ENCODE measurements at regions not wholly inside any gene's neighbourhood (a gene's known extent, or its start where the extent isn't known, plus 50 kb on each side); places are given as distances from the start of the nearest gene placed in this dataset.
"Not testable (repeated sequence)": the region's sequence is repeated elsewhere in the genome, so short reads cannot be mapped to it uniquely, and the experiment has no call there.

- TF ChIP-seq CTCF (IDR thresholded peaks at IDR 0.05 in 2 of 3, conservative IDR thresholded peaks at IDR 0.05 in 1 of 3; ENCODE audit: control insufficient read depth in 2 of 3, extremely low read depth in 1 of 3, insufficient read depth in 1 of 3, low read depth in 3 of 3, low read length in 3 of 3); POLR2A (IDR thresholded peaks at IDR 0.05; ENCODE audit: low read depth, low read length); RCOR1 (conservative IDR thresholded peaks at IDR 0.05; ENCODE audit: low read depth, low read length); FOXK2 (IDR thresholded peaks at IDR 0.05); SMAD1 (IDR thresholded peaks at IDR 0.05; ENCODE audit: low read depth, partially characterized antibody); LARP7 (IDR thresholded peaks at IDR 0.05); YY1 (IDR thresholded peaks at IDR 0.05; ENCODE audit: low read depth, low read length); POLR2AphosphoS5 (IDR thresholded peaks at IDR 0.05; ENCODE audit: low read length); JUNB (IDR thresholded peaks at IDR 0.05); RFX5 (IDR thresholded peaks at IDR 0.05; ENCODE audit: low read depth, low read length): not testable (repeated sequence)
- TF ChIP-seq, protein P1, sequence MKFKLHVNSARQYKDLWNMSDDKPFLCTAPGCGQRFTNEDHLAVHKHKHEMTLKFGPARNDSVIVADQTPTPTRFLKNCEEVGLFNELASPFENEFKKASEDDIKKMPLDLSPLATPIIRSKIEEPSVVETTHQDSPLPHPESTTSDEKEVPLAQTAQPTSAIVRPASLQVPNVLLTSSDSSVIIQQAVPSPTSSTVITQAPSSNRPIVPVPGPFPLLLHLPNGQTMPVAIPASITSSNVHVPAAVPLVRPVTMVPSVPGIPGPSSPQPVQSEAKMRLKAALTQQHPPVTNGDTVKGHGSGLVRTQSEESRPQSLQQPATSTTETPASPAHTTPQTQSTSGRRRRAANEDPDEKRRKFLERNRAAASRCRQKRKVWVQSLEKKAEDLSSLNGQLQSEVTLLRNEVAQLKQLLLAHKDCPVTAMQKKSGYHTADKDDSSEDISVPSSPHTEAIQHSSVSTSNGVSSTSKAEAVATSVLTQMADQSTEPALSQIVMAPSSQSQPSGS (IDR thresholded peaks at IDR 0.05; ENCODE audit: low read length) = not testable (repeated sequence)
- TF ChIP-seq, protein P2, sequence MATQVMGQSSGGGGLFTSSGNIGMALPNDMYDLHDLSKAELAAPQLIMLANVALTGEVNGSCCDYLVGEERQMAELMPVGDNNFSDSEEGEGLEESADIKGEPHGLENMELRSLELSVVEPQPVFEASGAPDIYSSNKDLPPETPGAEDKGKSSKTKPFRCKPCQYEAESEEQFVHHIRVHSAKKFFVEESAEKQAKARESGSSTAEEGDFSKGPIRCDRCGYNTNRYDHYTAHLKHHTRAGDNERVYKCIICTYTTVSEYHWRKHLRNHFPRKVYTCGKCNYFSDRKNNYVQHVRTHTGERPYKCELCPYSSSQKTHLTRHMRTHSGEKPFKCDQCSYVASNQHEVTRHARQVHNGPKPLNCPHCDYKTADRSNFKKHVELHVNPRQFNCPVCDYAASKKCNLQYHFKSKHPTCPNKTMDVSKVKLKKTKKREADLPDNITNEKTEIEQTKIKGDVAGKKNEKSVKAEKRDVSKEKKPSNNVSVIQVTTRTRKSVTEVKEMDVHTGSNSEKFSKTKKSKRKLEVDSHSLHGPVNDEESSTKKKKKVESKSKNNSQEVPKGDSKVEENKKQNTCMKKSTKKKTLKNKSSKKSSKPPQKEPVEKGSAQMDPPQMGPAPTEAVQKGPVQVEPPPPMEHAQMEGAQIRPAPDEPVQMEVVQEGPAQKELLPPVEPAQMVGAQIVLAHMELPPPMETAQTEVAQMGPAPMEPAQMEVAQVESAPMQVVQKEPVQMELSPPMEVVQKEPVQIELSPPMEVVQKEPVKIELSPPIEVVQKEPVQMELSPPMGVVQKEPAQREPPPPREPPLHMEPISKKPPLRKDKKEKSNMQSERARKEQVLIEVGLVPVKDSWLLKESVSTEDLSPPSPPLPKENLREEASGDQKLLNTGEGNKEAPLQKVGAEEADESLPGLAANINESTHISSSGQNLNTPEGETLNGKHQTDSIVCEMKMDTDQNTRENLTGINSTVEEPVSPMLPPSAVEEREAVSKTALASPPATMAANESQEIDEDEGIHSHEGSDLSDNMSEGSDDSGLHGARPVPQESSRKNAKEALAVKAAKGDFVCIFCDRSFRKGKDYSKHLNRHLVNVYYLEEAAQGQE (IDR thresholded peaks at IDR 0.05; ENCODE audit: low read depth, low read length) = not testable (repeated sequence)
Observed at GRCh38 chr1:83455753-83456152, 543.2 kb downstream of the TTLL7 start.
